Skeletal muscle cell (primary cell): ENCODE measurements at regions not wholly inside any gene's neighbourhood (a gene's known extent, or its start where the extent isn't known, plus 50 kb on each side); places are given as distances from the start of the nearest gene placed in this dataset.

Experiments used
- DNase-seq: peaks from one replicate; pipeline ENCODE4 v3.0.0-alpha.2; 2010; ENCODE audit warnings: low read depth
- H3K4me3 ChIP-seq: 2 replicates; pipeline ENCODE4 v1.5.1; 2011; ENCODE audit warnings: low read depth, mild to moderate bottlenecking, control low read depth, low read length, moderate library complexity

DNA sequence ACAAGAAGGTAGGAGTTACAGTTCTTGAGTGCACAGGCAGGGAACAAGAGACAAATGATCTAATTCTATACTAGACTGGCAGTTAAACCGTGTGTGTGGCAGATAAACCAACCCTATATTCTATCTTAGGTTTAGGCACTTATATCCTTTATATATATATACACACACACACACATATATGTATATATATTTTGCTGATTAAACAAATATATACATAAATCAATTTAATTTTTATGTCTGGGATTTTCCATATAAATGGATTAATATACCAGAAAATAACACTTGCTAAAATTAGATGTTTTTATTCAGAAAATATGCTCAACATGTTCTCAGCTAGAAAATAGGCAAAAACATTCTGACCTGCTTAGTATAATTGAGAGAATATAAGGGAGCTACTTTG lies 887.9 kb upstream of the KLHL29 start:
- no peak overlapping the region for H3K4me3 ChIP-seq
- no peak for DNase-seq

DNA sequence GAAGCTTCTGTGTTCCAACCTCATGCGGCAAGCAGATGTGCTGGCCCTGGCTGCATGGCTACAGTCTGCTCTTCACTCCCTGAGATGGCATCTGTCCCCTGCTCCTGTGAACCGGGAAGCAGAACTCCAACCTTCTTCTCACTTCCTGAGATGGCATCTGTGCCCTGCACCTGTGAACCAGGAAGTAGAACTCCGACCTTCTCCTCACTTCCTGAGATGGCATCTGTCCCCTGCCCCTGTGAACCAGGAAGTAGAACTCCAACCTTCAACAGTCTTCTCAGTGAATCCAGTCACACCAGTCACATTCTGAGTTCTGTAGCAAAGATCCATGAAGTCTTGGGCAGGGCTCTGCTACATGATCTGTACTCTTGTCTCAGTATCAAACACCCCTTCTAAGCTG lies 887.2 kb upstream of the KLHL29 start:
- no peak overlapping the region for H3K4me3 ChIP-seq

DNA sequence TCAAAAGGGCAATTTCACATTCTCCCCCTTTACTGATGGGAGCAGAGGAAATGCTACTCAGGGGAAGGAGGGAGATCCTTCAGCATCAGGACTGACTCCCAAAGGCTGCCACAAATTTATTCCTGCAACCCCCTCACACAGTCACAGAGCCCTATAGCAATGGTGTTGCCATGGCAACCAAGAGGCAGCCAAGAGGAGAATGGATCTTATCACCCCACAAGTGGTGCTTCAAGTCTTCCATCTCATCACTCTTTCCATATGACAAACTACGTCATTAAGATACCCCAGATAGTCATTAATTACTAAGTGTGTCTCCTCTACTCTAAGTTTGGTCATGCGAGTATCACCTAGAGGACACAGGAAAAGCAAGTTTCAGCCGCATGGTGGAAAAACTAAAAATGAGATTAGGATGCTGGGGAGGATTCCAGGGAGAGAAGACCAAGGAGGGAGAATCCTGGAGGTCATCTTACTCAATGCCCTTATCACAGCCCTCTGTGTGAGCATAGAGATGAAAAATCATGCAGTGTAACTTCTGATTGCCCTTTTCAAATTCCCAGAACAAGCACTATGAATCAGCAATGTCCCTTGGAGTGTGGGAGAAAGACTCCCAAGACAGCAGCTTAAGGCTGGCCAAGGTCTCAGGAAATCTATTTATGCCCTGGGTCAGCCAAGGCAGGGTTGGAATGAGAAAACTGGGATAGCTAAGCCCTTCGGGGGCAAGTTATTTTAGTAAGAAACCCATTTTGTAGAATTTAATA lies 885.7 kb upstream of the KLHL29 start:
- no peak for DNase-seq
- H3K4me3 ChIP-seq: no peak overlapping the region

More for the DNA sequence above, 887.2 kb upstream of the KLHL29 start:
- DNase-seq: no peak

DNA sequence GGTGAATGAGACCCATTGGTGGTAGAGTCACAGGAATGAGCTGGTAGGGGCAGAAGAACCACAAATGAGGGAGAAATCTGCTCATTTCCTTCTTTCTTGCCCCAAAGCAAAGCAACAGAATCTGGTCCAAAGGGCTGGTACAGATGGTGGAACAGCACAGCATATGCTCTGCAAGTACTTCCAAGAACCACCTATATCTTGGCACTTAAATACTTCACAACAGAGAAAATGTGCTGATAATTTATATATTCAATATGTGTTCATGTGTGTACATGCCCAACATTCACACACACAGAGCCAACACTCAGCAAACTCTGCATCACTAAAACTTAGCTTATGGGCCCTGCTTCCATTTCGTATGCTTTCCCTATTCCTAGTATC lies 884.4 kb upstream of the KLHL29 start:
- no peak overlapping the region for H3K4me3 ChIP-seq
- DNase-seq: no peak

DNA sequence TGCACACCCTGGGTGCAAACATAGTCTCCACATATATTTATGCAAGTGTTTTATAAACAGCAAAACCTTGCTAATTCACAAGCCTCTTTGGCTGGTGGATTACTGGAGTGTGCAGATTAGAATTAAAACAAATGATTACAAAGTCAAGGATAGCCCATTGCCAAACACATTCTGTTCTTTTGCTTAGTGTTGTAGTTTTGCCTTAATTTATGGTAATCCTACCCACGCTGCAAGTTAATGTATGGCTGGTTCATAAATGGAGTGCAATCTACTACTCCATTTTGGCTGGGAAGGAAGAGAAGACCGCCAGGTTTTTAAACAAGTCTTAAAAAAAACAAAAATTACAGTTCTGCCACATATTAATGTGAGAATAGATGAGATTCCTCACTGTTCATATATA lies 883.1 kb upstream of the KLHL29 start:
- DNase-seq: no peak

DNA sequence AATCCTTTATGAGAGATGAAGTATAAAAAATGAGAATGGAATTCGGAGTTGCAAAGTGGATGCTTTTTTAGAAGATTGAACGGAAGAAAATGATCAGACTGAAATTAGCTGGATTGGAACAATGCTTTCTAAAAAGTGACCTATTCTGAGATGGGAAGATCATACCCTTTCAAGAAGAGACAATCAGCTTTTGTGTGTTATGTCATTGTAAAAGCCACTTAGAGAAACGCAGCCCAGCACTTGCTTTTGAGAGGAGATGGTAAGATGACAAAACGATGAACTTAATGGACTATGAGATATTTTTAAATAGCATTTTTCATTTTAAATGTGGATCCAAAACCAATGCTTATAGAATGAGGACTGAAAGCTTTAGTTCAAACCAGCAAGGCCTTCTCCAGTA lies 871.4 kb upstream of the KLHL29 start:
- H3K4me3 ChIP-seq: no peak overlapping the region
- no peak for DNase-seq

More for the DNA sequence above, 883.1 kb upstream of the KLHL29 start:
- no peak overlapping the region for H3K4me3 ChIP-seq

DNA sequence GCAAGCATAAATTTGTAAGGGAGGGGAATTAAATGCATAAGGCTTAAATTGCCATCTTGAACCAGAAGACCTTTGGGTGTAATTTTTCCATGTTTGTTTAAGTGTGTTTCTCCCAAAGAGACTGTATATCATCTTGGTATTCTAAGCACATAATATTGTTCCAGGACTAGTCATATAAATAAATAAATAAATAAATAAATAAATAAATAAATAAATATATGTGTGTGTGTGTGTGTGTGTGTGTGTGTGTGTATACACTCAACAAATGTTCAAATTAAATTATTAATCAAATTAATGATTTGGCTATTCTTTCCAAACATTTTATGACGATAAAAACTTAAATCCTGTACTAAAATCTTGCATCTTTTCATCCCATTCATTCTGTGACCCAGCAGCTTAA lies 867.8 kb upstream of the KLHL29 start:
- no peak overlapping the region for H3K4me3 ChIP-seq
- DNase-seq: no peak

DNA sequence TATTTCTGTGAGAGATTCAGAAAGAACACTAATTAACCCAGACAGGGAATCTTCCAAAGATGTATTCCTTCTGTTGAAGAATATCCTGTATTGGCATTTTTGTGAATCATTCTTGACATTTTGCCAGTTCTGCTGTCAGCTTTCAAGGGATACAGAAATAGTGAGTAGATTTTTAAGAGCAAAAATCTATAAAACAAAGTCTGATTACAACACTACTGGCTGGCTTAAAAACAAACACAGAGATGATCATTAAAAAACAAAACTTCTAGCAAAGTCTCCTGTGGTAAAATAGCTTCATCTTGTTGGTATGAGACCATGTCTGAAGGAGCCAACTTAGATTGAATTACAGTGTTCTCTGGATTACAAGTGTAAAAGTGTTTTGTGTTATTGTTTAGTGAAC lies 866.3 kb upstream of the KLHL29 start:
- no peak overlapping the region for H3K4me3 ChIP-seq
- no peak for DNase-seq

DNA sequence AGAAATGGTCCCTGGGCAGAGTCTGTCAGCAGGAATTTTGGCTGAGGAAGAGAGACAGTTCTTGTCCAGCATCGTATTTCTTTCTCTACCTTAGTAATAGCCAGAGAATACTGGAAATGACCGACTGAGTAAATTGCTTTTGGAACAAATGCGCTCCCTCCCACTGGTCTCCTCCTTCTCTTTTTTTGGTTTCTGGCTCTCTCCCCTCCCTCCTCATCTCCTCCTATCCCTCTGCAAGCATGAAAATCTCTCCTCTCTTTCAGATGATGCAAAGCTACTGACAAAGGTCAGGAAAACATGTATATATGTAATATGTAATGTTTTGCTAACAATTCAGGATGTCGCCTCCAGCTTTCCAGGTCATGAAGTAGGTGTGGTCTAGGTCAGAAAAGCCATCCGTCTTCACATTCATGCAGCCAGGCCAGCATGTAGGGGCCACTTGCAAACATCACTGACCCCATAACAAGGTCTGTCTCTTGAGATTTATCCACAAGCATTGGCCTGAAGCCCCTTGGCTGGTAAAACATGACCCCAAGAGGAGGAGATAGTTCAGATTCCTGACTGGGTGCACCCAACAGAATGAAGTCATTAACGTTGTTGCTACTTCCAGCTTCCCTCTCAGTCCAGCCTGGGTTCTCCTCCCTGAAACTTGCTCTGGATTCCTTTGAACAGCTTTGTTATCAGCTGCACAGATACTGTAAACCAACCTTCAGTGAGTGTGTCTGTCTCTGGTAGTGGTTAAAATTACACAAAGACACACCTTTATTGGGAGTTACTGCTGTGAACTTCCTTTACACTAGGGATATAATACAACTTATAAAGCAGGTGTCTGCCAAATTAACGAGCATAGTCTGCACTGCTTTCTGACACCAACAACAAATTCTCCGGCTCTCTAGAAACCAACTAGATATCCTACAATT lies 864.4 kb upstream of the KLHL29 start:
- H3K4me3 ChIP-seq: no peak overlapping the region
- no peak for DNase-seq

DNA sequence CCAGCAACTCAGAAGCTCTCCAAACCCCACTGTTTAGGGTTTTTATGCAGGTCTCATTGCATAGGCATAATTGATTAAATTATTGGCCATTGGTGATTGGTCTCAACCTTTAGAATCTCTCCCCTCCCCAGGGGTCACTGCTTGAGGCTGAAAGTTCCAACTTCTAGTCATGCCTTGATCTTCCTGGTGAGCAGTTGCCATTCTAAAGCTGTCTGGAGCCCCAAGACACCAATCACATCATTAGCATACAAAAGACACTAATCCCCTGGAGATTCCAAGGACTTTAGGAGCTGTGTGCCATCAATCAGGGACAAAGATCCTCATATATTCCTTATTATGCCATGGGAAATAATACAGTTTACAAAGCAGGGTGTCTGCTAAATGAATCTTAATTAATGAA lies 863.4 kb upstream of the KLHL29 start:
- DNase-seq: no peak
- H3K4me3 ChIP-seq: no peak overlapping the region

DNA sequence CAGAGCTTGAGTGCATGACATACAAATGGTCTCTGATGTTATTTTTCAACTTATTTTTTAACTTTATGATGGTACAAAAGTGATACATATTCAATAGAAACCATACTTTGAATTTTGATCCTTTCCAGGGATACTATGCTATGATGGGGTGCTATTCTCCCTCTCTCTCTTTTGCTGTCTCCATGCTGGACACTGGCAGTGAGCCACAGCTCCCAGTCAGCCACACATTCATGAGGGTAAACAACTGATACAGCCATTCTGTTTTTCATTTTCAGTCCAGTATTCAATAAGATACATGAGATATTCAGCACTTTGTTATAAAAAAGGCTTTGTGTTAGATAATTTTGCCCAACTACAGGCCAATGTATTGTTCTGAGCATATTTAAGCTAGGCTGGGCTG lies 859.3 kb upstream of the KLHL29 start:
- H3K4me3 ChIP-seq: no peak overlapping the region
- no peak for DNase-seq

DNA sequence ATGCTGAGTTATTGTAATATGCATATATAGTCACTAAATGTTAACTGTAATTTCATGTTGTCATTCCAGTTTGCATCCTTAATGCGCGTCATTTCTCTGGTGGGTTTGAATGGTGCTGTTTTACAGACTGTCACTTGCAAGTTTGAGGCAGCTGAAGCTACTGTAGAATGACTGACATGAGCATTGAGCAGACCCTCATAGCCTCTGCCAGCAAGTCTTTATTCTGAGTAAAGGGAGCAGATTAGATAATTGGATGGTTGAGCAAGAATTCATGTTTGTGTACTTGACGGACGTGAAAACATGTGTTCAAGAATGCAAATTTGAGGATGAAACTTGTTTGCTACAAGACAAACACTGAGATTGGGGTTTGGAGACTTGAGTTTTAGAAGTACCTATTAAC lies 854.8 kb upstream of the KLHL29 start:
- no peak overlapping the region for H3K4me3 ChIP-seq
- DNase-seq: no peak

DNA sequence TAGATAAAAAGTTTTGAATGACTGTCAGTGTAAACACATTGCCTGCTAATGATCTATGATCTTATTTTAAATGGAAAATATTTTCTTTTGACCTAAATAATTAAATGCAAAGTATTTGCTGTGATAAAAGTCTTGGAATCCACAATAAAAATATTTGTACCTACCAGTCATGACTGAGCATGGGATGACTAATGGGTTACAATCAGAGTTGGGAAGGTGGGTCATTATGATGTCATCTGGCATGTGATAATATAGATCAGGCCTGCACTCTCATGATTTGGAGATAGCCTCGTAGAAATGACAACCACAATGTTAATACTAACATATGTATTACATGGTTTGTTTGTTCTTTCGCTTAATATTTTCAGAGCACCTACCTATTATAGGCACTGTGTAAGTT lies 848.8 kb upstream of the KLHL29 start:
- no peak for DNase-seq
- H3K4me3 ChIP-seq: no peak overlapping the region

DNA sequence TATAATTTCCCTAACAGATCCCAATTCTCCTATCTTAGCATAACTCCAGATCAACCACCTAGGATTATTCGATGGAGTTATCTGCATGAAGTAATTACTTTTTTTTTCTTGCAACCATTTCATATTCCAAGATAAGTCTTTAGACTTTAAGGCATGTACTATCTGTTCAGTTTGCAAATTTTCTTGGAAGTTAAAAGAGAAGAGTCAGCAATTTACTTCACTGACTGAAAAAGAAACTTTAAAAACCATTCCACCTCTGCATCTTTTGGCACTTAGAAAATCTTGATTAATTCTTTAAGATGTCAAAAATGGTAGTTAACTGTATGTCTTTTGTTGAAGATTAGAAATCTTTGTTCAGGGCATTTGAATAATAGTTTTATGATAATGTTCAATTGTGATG lies 830.5 kb upstream of the KLHL29 start:
- no peak overlapping the region for H3K4me3 ChIP-seq
- no peak for DNase-seq

DNA sequence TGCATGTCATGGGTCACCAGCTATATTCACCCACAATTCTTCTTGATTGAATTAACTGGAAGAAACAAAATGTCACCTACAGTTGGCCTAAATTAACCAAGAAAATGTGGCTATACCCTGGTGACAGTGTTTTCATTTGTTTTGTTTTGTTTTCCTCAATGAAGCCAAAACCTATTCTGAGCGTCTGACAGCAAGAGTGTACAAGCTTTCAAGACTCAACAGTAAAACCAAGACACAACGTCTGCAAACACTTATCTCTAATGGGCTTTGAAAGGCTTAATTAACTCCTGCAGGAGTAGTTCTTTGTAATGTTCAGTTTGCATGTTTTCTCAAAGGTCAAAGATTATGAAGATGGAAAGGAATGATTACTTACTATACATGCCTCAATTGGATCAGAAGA lies 827.6 kb upstream of the KLHL29 start:
- DNase-seq: no peak
- no peak overlapping the region for H3K4me3 ChIP-seq

DNA sequence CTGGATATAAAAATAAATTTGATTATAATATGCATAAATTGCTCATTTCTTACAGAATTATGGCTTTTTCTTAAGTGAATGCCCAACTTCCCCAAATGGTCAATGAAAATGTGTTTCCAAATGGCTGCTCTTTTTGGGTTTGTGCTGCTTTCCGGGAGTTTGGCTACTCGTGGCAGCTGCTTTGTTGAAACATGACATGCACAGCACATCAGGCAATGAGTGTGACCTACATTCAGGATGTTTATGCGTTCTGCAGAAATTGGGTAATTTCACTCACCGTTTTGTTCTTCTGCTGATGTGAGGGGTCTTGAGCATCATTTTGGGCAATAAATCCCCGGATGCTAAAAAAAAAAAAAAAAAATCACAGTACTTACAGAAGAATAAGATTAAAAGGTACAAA lies 825.0 kb upstream of the KLHL29 start:
- DNase-seq: no peak

DNA sequence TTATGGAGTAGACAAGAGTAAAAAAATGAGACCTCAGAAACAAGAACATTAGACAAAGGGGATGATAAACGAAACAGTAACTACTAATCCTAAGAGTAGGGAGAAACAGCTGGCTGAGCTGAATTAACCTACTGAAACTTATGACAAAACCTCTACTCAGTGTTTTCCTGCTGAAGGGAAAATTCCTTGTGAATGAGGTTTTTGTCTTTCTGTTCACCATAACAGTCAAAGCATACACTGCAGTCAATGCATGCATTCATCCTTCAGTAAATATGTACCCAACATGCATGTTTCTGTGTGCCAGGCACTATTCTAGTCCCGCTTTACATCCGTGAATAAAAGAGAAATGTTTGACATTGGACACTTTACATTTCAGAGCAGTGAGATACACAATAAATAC lies 805.6 kb upstream of the KLHL29 start:
- DNase-seq: no peak

More for the DNA sequence above, 825.0 kb upstream of the KLHL29 start:
- H3K4me3 ChIP-seq: no peak overlapping the region

DNA sequence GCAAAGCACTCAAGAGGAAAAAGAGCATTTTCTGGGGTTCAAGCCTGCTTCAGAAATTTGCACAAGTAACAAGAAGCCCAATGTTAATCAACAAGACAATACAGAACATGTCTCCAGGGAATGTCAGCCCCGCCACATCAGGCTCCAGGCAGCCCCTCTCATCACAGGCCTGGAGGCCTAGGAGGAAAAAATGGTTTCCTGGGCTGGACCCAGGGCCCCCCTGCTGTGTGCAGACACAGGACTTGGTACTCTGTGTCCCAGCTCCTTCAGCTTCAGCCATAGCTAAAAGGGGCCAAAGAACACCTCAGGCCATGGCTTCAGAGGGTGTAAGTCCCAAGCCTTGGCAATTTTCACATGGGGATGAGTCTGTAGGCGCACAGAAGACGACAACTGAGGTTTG lies 802.9 kb upstream of the KLHL29 start:
- no peak for DNase-seq
- H3K4me3 ChIP-seq: no peak overlapping the region

More for the DNA sequence above, 805.6 kb upstream of the KLHL29 start:
- H3K4me3 ChIP-seq: no peak overlapping the region

DNA sequence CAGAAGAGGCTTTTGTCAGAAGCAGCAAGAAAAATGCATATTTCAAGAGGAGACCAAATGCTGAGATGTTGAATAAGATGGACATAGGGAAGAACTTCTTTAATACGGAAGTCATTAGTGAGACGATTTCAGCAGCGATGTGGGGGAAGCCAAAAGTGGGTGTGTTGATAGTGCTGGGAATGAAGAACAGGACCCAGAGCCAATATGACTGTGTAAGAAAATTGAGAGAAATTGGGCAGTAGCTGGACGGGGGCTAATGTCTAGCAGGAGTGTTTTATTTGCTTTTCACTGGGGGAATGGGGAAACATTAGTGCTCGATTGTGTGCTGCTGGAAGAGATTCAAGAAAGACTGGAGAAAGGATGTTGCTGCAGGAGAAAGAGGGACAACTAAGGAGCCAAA lies 788.7 kb upstream of the KLHL29 start:
- no peak for DNase-seq

DNA sequence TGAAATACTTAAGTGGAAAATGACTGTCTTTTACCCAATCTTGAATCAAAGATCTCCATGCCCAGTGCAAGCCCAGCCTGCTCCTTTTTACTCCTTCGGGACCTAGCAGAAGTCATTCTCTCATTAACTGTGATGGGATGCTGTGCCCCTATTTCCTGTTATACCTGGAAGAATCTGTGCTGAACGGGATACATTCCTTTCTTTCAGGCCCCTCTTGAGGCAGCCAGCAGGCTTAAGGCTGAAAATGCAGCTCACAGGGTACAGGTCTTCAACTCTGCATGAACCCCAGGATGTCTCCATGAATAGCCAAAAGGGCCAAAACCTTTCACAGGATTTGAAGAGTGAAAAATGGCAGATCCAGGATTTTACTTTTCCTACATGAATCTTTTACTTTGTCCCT lies 784.8 kb upstream of the KLHL29 start:
- DNase-seq: no peak
- H3K4me3 ChIP-seq: no peak overlapping the region

More for the DNA sequence above, 788.7 kb upstream of the KLHL29 start:
- H3K4me3 ChIP-seq: no peak overlapping the region

DNA sequence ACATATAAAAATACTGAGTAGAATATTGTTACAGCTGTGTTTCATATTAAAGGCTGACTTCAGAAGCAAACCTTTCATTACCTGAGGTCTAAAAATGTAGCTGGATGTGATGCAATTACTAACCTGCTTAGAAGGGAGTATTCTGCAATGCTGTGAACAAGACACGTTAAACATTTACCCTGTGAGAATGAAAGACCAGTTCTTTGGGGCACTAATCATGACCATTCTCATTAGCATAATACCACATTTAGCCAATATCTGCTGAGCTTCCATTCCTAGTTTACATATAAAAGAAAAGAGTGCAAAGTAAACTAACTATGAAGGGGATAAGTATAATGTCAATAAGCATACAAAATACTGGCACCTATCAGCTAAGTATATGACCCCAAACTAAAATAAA lies 784.0 kb upstream of the KLHL29 start:
- no peak overlapping the region for H3K4me3 ChIP-seq
- no peak for DNase-seq
